HL-60 (cell line): ENCODE measurements at regions not wholly inside any gene's neighbourhood (a gene's known extent, or its start where the extent isn't known, plus 50 kb on each side); places are given as distances from the start of the nearest gene placed in this dataset.

Source experiments
- DNase-seq, 2 experiments: peaks; one replicate each; pipeline ENCODE4 v3.0.0-alpha.2; 2010 to 2020; ENCODE audit warnings: low read depth in 1 of 2, low spot score in 1 of 2
- H3K27ac ChIP-seq: fragments of 250-450 bp; sonication (Bioruptor Pico); replicated peaks from 2 replicates; pipeline ENCODE4 v1.5.1; 2020; ENCODE audit warnings: mild to moderate bottlenecking, moderate library complexity
- H3K27me3 ChIP-seq: fragments of 250-450 bp; sonication (Bioruptor Pico); 2 replicates; pipeline ENCODE4 v1.5.1; 2021; ENCODE audit warnings: mild to moderate bottlenecking, moderate library complexity; ENCODE audit not compliant: insufficient read depth, poor library complexity, severe bottlenecking
- H3K4me3 ChIP-seq: replicated peaks from 2 replicates; pipeline ENCODE4 v1.5.1; 2011; ENCODE audit warnings: mild to moderate bottlenecking, control low read depth, low read length; ENCODE audit not compliant: insufficient read depth
- CTCF ChIP-seq: IDR thresholded peaks from one replicate; pipeline ENCODE4 v1.5.1; 2011; ENCODE audit warnings: low read length, control low read depth, inconsistent platforms; ENCODE audit not compliant: insufficient read depth
- GABPA ChIP-seq: IDR thresholded peaks from 2 replicates; pipeline ENCODE4 v1.6.1; 2012; ENCODE audit warnings: low read depth
- POLR2AphosphoS5 ChIP-seq: IDR thresholded peaks from 2 replicates; pipeline ENCODE4 v1.6.1; 2012; ENCODE audit warnings: low read depth
- REST ChIP-seq: IDR thresholded peaks from 2 replicates; pipeline ENCODE4 v1.6.1; 2012; ENCODE audit warnings: low read depth; ENCODE audit not compliant: insufficient replicate concordance
- SPI1 ChIP-seq: IDR thresholded peaks from 2 replicates; pipeline ENCODE4 v1.6.1; 2012; ENCODE audit warnings: low read depth, mild to moderate bottlenecking, borderline replicate concordance

DNA sequence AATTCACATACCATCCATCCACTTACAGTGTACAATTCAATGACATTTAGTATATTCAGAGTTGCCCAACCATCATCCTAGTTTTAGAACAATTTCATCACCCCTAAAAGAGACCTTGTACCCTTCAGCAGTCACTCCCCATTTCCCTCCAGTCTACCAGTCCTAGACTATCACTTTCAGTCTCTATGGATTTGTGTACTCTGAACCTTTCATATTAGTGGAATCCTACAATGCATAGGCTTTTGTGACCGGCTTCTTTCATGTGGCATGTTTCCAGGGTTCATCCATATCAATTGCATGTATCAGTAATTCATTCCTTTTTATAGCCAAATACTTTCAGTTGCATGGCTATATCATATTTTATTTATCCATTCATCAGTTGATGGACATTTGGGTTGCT, 53.5 kb upstream of the SEMA3E start:
- Histone ChIP-seq H3K4me3 (no peak overlapping the region), H3K27ac (no peak overlapping the region), H3K27me3 (no peaks in the 10 kb centered on the region)
- TF ChIP-seq REST (no peak), GABPA (no peak), CTCF (no peak), POLR2AphosphoS5 (no peak), SPI1 (no peak)
- no peak for DNase-seq

DNA sequence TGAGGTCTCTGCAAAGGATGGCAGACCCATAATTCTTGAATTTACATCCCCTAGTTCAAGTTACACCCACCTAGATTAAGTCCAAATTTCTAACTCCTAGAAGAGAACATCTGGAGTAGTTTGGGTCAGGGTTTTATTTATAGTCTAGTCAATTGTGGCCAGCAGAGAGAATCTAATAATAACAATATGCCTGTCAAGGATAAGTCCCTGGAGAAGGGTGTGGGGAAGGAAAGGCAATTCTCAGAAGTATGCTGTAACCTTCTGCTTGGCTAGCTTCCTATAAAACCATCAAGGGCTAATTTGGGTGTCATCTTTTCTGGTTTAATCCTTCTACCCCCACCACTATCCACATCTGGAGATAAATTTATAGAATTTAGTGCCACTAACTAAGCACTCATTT, 52.8 kb upstream of the SEMA3E start:
- Histone ChIP-seq H3K27ac (no peak overlapping the region), H3K27me3 (no peaks in the 10 kb centered on the region), H3K4me3 (no peak overlapping the region)
- DNase-seq = no peak
- TF ChIP-seq POLR2AphosphoS5 (no peak), SPI1 (no peak), CTCF (no peak), GABPA (no peak), REST (no peak)
